Activated CD4-positive, alpha-beta T cell treated with anti-CD3 and anti-CD28 coated beads for 48 hours (primary cell): ENCODE measurements at regions not wholly inside any gene's neighbourhood (a gene's known extent, or its start where the extent isn't known, plus 50 kb on each side); places are given as distances from the start of the nearest gene placed in this dataset.

Experiments used
- DNase-seq: peaks from one replicate; pipeline ENCODE4 v3.0.0-alpha.2; 2020

DNA sequence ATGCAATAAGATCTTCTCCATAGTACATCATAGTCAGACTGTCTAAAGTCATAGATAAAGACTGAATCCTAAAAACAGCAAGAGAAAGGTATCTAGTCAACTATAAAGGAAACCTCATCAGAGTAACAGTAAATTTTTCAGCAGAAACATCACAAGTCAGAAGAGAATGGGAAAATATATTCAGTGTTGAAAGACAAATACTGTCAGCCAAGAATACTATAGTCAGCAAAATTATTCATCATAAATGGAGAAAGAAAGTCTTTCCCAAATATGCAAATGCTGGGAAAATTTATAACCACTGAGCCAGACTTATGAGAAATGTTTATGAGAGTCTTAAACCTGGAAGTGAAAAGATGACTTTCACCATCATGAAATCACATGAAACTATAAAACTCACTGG lies 136.7 kb downstream of the KDR start:
- DNase-seq: no peak

DNA sequence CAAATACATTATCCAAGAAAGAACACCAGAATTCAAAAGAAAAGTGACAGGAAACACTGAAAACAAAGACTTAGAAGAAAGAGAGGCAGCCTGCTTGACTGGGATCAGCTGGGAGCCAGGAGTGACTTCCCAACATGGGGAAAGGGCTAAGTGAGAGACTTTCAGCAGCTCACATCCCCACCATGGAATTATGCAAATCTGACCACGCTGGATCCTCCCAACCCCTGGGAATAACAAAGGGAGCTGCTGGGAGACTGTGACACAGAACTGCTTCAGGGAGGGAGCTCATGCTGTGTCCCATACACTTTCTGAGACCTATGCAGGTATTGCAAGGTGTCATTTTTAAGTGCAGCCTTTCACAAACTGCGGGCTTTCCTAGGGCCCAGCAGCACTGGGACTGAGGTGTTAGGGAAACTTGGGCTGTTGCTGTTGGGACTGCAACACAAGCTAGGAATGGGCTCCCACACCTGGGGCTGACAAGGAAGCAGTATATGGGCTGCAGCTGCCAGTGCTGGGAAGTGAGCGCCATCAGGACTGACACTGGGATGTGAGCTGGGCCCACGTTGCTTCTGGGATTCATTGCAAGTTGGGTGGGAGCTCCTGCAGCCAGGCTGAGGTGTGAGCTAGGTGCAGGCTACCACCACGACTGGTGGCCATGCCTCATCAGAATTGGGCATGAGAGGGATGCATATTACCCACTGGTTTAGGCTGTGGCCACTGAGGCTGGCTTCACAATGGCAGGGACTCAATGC lies 139.1 kb downstream of the KDR start:
- no peak for DNase-seq

DNA sequence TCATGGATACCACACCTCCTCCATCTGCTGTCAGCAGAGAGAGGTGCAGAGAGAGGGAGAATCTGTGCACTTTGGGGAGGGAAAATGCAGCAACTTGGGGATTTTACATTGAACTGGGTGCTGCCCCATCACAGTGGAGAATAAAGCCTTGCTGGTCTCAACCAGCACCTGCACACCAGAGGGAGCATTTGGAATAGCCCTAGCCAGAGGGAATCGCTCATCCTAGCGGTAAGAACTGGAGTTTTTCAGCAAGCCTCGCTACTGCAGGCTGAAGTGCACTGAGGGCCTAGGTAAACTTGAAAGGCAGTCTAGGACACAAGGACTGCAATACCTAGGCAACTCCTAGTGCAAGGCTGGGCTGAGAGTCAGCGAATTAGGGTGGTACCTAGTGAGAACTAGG lies 148.7 kb downstream of the KDR start:
- no peak for DNase-seq

DNA sequence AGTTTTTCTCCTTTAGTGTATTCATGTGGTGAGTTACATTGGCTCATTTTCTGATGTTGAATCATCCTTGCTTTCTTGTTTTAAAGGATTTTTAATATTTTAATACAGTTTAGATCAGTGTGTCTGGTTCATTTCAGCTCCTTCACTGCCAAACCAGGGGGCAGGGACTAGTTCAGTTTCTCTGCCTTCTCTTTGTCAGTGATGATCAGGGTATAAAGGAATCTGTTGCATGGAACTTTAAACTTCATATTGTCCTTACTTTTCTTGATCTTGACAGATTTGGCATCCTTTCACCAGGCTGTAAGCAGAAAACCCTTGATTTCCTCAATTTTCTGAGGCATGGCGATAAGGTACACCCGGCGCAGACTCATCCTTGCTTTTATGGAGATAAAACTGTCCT lies 149.4 kb downstream of the KDR start:
- no peak for DNase-seq

DNA sequence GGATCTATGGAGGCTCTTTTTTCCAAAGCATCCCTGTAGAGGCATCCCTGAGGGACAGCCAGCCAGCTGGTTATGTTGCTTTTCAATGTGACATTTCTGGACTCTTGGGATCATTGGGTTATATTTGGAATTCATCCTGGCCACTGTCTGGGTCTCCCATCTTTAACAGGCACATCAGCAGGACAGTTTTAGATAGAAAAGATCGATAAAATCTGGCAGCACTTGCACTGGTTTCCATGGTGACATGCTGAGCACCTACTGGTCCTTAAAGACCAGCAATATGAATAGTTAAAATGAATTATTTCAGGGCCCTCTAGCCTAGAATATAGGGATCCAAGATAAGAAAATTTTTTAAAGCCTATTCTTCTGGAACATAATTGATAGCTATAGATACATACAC lies 151.6 kb downstream of the KDR start:
- no peak for DNase-seq

DNA sequence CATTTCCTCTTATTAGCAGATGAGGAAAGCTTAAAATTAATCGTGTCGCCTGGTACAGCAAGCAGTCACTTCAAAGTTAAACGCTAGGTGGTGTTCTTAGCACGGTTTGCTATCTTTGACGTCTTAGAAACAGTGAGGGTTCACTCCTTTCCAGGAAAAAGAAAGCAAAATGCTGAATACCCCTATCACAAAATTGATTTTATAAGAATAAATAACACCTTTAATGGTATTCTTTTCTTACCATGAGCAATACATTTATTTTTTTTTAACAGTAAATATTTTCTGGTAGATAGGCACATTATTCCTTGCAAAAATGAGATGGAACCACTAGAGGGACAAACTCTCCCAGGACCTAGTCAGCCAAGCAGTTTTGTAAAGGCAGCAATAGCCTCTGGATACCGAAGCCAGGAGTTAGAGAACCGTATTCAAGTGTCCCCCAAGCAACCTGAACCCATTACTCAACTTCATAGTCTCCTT lies 153.9 kb downstream of the KDR start:
- no peak for DNase-seq

DNA sequence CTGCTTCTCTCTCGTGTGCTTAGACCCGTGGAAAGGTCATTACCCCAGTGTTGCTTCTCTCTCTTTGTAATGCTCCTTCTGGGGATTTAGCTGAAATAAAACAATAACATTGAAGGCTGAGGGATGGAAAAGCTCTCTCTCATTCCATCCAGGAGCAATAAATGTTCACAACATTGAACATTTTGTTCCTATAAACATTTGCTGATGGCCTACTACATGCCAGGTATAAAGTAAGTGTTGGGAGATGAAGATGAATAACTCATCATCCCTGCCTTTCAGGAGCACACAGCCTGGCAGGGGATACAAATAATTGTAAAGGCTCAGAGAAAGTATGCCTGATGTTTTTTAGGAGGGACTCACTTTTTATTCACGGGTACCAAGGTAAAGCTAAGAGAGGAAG lies 158.1 kb downstream of the KDR start:
- no peak for DNase-seq

DNA sequence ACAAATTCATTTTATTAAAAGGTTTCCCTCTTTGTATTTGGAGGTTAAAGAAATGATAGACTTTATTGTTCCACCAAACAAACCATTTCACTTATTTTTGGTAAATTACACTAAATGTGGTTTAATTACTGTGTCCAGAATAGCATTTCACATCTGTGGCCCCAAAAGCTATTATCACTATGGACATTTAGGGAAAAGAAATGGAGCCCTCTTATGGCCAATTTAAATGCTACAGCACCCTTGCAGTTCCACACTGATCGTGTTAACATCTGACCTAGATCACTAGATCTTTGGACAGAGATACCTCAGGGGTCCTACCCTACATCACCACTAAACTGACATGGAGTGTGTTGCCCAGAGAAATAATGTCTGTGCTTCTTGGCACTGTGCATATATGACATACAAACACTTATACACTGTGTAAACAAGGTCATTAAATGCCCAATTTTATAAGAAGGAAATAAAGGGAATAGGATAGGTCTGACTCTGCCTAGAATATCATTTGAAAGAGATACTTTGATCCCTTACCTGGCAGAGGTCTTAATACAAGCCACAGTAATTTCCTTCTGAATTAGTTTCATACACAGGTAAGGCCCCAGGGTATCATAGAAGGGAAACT lies 163.9 kb downstream of the KDR start:
- no peak for DNase-seq

DNA sequence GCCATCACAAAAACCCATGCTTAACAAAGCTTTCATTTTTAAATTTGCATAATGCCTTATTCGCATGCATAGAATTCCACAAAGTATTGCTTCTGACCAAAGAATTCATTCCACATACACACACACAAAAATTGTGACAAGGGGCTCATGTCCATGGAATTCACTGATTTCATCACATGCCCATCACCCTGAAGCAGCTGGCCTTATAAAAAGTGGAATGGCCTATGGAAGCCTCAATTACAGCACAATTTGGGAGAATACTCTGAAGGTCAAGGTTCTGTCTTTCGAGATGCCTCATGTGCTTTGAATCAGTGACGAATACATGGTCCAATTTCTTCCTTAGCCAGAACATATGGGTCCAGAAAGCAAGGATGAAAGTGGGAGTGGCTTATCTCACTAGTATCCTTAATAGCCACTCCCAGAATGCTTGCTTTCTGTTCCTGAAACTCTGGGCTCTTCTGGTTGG lies 165.7 kb downstream of the KDR start:
- no peak for DNase-seq

DNA sequence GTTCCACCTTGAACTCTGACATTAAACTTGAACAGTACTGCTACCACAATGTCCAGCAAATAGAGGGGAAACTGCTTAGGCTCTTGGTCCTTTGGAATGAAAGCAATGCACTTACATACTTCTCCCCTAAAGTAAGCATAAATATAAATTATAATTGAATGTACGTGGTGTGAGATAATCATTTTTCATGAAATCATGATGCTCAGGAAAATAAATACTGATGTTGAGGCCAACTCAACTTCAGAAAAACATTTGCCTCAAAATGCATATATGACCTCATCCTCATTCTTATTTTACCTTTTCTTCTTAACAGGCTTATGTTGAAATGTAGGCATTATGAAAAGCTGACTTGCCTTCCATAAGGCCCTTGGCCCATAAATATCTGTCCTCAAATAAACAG lies 166.3 kb downstream of the KDR start:
- DNase-seq: no peak

DNA sequence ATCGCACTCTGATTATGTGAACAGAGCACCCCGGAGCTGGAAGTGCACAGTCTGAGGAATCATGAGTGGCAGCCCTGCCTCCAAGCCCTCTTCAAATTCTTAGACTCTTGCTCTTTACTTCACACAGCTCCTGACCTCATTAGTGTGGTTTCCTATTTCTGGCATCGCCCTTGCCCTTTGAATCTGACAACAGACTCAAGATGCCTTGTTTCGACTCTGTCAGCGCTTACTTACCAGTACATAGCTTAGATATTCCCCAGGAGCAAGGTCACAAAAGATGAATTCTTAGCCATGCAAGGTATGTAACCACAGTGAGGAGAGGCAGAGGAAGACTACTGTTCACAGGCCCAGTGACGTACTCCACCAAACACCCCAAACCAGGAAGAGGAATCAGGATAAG lies 167.2 kb downstream of the KDR start:
- DNase-seq: no peak

DNA sequence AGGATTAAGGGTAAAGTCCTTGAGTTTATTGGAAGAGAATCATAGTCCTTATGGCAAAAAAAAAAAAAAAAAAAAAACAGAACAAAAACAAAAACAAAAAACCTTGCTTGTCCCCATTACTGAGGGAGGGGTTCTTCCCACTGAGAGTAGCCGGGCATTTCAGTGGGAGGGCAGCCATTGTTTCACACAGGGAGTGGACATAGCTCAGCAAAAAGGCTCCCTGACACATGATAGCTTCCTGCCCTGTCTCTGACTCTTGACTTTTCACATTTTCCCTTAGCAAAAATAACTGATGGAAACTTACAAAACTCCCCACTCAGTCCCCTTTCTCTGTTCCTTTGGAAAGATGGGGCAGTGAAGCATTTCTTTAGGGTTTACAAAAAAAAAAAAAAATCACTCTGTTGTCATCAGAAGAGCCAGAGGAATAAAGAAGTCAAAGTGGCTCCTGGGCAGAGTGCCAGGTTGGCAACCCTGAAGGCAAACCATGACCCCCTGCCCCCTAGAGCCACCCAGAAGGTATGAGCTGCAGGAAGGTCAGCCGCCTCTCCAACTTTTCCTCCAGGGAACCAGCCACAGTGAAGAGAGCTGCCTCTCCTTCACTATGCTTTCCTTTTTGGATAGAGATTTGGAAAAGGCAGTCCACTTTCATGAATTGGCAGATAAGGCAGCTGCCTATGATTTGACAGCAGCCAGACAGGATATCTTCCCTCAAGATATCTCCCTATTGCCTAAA lies 170.6 kb downstream of the KDR start:
- DNase-seq: no peak

DNA sequence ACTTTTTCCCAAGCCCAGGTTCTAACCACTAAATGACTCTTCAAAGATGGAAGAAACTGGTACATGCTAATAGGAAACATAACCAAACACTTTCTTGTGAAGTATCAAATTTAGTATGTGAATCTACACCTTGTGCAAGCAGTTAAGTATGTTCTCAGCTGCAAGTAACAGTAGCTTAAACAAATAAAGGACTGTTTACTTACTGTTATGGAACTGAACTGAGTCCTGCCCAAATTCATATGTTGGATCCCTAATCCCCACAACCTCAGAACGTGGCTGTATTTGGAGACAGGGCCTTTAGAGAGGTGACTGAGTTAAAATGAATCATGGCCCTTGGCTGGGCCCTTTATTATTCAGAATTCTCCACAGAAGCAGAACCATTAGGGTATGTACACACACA lies 178.7 kb downstream of the KDR start:
- DNase-seq: no peak

DNA sequence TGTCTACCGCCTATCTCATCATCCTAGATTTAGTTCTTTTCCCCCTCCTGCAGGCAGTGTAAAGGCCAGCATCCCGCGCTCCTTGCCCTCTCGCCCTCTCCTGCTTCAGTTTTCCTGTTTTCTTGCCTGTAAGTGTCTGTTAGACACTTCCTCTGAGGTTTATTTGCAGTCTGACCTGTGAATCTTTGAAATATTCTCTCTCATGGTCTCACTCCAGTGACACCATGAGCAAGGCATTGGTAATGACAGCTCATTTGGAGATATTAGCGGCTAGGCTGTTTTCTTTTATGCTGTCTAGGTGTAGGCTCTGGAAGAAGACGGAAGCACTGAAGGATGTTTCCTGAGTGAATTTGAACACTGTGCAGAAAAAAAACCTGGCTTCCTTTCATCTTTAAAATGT lies 179.6 kb downstream of the KDR start:
- no peak for DNase-seq

DNA sequence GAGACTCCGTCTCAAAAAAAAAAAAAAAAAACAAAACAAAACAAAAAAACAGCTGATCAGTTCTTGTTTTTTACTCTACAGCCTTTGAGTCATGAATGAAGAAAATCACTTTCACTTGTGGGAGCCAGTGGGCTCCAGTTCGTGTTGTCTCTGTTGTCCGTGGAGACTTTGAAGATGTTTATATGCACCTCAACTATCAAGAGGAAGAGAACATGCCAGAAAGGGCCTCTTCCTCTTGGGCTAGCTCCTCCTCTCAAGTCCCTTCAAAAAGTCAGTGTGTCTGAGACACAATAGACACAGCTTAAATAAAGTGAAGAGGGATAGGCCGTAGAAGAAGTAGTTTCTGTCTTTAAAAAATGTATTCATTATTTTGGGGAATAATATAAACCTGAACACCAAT lies 182.7 kb downstream of the KDR start:
- DNase-seq: peak; percentile 15

DNA sequence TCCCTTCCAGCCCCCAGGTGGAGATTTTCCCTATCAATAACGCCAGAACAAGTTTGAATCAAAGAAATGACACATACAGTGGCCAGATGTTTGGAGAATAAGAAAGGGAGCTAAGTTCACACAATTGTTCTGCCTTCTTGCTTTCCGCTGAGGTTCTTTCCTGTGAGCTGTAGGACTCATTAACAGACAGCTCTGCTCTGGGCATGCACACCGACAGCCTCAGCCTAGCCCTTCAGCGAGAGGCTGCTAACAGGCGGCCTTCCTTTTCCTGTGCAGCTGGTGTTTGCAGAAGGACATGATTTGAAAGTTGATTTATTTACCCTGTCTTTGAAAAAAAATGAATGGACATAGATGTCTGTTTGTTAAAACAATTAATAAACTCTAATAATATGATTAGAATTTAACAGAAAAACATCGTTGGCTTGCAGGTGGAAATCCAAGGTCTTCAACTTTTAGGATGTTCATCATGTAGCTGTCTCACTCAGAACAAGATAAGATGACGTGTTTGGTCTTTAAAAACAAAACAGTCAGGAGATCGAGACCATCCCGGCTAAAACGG lies 183.3 kb downstream of the KDR start:
- peak; percentile 22 for DNase-seq

DNA sequence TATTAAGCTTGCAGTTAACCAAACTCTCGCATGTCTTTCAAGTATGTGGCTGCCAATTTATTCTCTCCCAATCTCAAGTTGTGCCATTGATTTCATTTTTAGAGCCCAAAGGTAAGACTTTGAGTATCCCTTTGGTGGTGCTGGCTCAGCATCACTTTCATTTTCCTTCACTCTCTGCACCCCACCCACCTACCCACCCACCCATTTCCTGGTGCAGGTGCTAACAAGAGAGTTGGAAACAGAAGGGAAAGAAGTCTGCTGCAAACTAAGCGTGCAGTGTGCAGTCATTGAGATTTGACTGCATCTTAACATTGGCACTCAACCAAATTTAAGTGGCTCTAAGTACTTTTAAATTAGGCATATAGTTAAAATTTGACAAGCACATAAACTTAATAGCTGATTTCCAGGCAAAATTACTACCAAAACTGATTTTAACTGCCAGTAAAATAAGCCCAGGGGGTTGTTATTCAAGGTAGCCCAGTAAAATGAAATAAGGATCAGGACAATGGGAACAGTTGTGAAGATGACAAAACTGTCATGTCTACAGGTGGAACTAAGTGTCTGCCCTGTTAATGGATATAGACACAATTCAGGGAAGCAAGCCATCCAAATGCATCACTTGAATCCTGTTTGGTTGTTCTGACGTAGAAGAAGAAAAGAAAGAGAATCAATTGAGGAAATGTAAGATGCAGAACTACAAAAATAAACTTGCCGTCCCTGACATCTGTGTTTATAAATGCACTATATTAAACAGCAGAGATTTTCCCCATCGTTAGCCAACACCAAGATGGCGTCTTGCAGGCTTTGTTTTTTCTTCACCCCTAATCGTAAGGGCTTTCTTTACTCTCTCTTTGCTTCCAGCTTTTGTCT lies 184.2 kb downstream of the KDR start:
- DNase-seq: peak; percentile 45

DNA sequence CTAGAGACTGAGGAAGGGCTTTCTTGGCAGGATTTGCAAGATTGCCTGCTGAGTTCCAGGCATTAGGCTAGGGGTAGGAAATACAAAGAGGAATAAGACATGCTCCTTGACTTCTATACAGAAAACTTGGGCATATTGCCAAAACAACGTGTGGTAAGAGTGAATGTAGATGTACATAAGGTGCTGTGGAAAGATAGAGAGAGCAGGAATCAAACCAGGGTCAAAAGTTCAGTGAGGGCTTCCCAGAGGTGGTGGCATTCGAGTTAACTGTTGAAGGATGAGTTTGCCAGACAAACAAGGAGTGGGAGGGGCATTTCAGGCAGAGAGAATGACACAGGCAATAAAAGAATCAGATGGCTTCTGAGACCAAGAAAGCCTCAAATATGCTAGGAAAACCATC lies 187.9 kb downstream of the KDR start:
- DNase-seq: no peak

DNA sequence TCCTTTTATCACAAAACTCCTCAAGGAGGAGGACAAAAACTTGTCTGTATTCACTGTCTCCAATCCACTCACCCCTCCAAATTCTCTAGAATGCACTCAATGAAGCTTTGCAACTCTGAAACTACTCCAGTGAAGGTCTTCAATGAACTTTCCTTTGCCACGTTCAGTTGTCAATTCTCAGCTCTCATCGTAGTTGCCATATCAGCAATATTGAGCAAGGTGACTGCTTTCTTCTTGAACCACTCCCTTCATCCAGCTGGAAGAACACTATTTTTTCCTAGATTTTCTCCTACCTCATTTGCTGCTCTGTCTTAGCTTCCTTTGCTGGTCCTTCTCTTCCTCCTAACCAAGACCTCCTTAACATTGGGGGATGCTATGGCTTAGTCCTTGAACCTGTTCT lies 191.8 kb downstream of the KDR start:
- DNase-seq: no peak

DNA sequence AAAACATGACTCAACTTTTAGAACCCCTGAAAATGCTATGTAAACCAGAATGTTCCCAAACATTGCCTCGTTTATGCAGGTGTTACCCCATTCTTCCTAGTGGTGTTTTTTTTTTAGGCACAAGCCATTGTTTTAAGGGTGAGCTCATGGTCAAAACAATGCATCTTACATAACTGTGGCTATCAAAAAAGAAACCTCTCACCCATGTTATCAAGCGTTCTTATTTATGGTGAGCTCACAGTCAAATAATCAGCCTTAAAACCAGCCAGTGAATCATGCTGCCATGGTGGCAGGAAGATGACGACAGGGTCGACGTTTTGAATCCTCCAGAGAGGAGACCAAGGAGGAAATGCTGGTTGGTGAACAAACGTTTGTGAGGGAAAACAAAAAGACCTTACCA lies 195.2 kb downstream of the KDR start:
- no peak for DNase-seq

DNA sequence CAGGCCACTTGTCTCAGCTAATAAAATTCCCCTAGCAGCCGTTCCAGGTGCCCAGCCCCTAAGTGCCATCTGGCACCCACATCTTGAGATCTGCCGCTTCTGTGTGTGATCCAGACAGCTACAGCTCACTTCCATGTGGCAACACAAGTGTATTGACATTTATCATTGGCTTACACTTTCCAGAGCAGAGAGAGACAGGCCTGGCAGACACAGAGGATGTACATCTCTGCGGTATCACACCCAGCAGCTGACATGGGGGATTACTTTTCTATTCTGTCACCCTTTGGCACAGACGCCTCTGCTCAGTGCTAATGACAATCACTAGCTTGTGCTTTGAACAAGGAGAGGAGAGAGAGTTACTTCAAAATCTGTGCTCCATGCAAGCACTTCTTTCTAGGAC lies 195.9 kb downstream of the KDR start:
- DNase-seq: no peak

DNA sequence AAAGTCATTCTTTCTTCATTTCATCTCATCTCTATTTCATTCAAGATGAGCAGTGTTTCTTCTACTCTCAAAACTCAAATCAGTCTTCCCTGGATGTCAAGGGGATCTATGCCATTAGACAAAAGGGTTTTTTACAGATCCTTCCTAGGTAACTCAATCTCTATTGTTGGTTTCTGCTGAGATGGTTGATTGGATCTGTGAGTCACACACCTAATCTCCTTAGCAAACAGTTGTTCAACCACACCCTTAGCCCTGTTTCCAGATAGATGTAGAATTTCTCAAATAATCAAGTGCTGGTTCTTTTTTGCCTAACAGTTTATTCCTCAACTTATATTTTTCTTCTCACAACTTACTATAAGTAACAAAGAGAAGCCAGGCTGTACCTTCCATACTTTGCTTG lies 200.5 kb downstream of the KDR start:
- DNase-seq: no peak

DNA sequence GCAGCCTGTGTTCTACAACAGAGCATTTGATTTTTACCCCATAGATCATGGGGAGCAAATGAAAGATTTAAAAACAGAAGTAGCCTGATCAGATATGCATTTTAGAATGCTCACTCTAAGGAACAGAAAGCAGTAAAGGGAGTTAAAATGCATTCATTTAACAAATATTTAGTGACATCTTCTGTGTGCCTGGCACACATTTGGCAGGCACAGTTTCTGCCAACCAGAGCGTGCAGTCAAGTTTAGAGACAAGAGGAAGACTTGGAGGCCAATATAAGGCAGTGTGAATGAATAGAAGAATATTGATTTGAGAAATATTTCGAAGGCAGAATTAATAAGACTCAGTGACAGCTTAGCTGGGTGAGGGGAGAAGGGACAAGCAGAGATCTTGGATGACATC lies 210.1 kb downstream of the KDR start:
- no peak for DNase-seq
